K562 (cell line): ENCODE measurements at regions not wholly inside any gene's neighbourhood (a gene's known extent, or its start where the extent isn't known, plus 50 kb on each side); places are given as distances from the start of the nearest gene placed in this dataset.

Source experiments
- ATAC-seq: fragments of 200-7000 bp; cut with Tn5 transposase; 3 replicates; pipeline ENCODE4 v1.9.1; 2020; ENCODE audit warnings: moderate library complexity
- BruUV-seq: library from RNA; stranded (reverse); fragments of 400-500 nt; replicated peaks from 2 replicates; lab custom pipeline; 2021; lab: Mats Ljungman, UMichigan
- CTCF ChIA-PET: fragments of 300-600 bp; formaldehyde crosslinking; extraction: SDS; loops from one replicate; lab custom pipeline; 2021; ENCODE audit warnings: low intra/inter-chr PET ratio; lab: Yijun Ruan, JAX
- POLR2A ChIA-PET: fragments of 300-600, 350-650 bp; sonication (Branson Sonifier 250); formaldehyde crosslinking; extraction: SDS; loops from one replicate; lab custom pipeline; 2021; ENCODE audit warnings: antibody characterized with exemption, inconsistent platforms; lab: Yijun Ruan, JAX
- DNase-seq, 4 experiments: peaks; one replicate each; pipeline versions ENCODE4 v3.0.0 to v3.0.0-alpha.2; 2011 to 2018; ENCODE audit warnings: low spot score in 3 of 4, mixed read lengths in 3 of 4; ENCODE audit errors: extremely low read depth in 1 of 4
- FAIRE-seq: peaks from 2 replicates; lab custom pipeline; 2011; peaks lifted over from hg19 to GRCh38; lab: Jason Lieb, UNC
- H2AFZ ChIP-seq: 2 replicates; pipeline ENCODE4 v1.6.0; 2011; ENCODE audit warnings: low read depth, low read length, control low read depth, inconsistent platforms
- H3K27ac ChIP-seq: fragments of 200-600 bp; 3 replicates; pipeline ENCODE4 v1.8.0; 2011; ENCODE audit warnings: low read depth, mild to moderate bottlenecking, control low read depth, inconsistent platforms, low read length, moderate library complexity, mixed read lengths; ENCODE audit errors: extremely low read depth
- H3K27me3 ChIP-seq, 2 experiments: fragments of 300-600 bp in 1 of 2; 2 replicates in 1 of 2; 3 replicates in 1 of 2; pipeline versions ENCODE4 v1.6.0 to v1.8.0; 2011; ENCODE audit warnings: inconsistent platforms in 2 of 2, low read length in 2 of 2, mild to moderate bottlenecking in 1 of 2, mixed read lengths in 1 of 2, moderate library complexity in 1 of 2; ENCODE audit not compliant: control insufficient read depth in 2 of 2, insufficient read depth in 2 of 2
- H3K36me3 ChIP-seq: fragments of 300-600 bp; 3 replicates; pipeline ENCODE4 v1.8.0; 2011; ENCODE audit warnings: mild to moderate bottlenecking, low read length, inconsistent platforms; ENCODE audit not compliant: control insufficient read depth, insufficient read depth
- H3K4me1 ChIP-seq, 2 experiments: fragments of 200-600 bp in 1 of 2; replicated peaks in 1 of 2; 2 replicates in 1 of 2; 3 replicates in 1 of 2; pipeline versions ENCODE4 v1.5.1 to v1.8.0; 2011; ENCODE audit warnings: inconsistent platforms in 2 of 2, low read length in 2 of 2, mild to moderate bottlenecking in 1 of 2, mixed read lengths in 1 of 2, moderate library complexity in 1 of 2; ENCODE audit not compliant: control insufficient read depth in 2 of 2, insufficient read depth in 2 of 2
- H3K4me2 ChIP-seq: 2 replicates; pipeline ENCODE4 v1.6.1; 2011; ENCODE audit warnings: low read length, control low read depth, inconsistent platforms, mixed read lengths; ENCODE audit not compliant: insufficient read depth
- H3K4me3 ChIP-seq: fragments of 200-600 bp; sonication (generic), shearing (Covaris generic); 2 replicates; pipeline ENCODE4 v1.5.1; 2016; ENCODE audit warnings: control low read depth, inconsistent platforms
- H3K79me2 ChIP-seq: fragments of 200-600 bp; 3 replicates; pipeline ENCODE4 v1.8.0; 2011; ENCODE audit warnings: low read length, inconsistent platforms; ENCODE audit not compliant: control insufficient read depth, insufficient read depth
- H3K9ac ChIP-seq, 2 experiments: 2 replicates each; pipeline versions ENCODE4 v1.6.0 to v1.6.1; 2011; ENCODE audit warnings: low read depth in 2 of 2, low read length in 2 of 2, control low read depth in 1 of 2, inconsistent platforms in 1 of 2, mild to moderate bottlenecking in 1 of 2, mixed read lengths in 1 of 2; ENCODE audit not compliant: insufficient read depth in 1 of 2
- H3K9me1 ChIP-seq: one replicate; pipeline ENCODE4 v1.6.0; 2011; ENCODE audit warnings: inconsistent platforms, mild to moderate bottlenecking, low read length, moderate library complexity; ENCODE audit not compliant: control insufficient read depth, insufficient read depth
- H3K9me3 ChIP-seq: replicated peaks from 2 replicates; pipeline ENCODE4 v1.5.1; 2011; ENCODE audit warnings: low read depth, low read length, inconsistent platforms; ENCODE audit not compliant: control insufficient read depth, insufficient read depth
- H4K20me1 ChIP-seq: replicated peaks from 2 replicates; pipeline ENCODE4 v1.6.1; 2011; ENCODE audit warnings: low read length, inconsistent platforms, mixed read lengths; ENCODE audit not compliant: control insufficient read depth, insufficient read depth
- CEBPB ChIP-seq: fragments of 450-650 bp; IDR thresholded peaks from 2 replicates; pipeline ENCODE4 v1.6.1; 2016; ENCODE audit warnings: missing genetic modification characterization, missing compliant biosample characterization
- CEBPG ChIP-seq, 3 experiments: fragments of 200-800 bp in 1 of 3; sonication (Bioruptor generic) in 1 of 3; sonication (generic) in 1 of 3; formaldehyde crosslinking in 1 of 3; IDR thresholded peaks in 2 of 3; conservative IDR thresholded peaks in 1 of 3; 2 replicates each; pipeline versions ENCODE4 v1.6.1 to v1.8.0; 2016 to 2022; ENCODE audit warnings: missing compliant biosample characterization in 2 of 3, missing genetic modification characterization in 2 of 3, mild to moderate bottlenecking in 1 of 3, missing genetic modification reagents in 1 of 3
- RAD21 ChIP-seq, 2 experiments: fragments of 250-450 bp in 1 of 2; fragments of 450-650 bp in 1 of 2; sonication (Bioruptor Pico) in 1 of 2; formaldehyde crosslinking in 1 of 2; IDR thresholded peaks in 1 of 2; conservative IDR thresholded peaks in 1 of 2; 2 replicates each; pipeline versions ENCODE4 v1.4.0 to v1.8.0; 2020 to 2022; ENCODE audit warnings: mild to moderate bottlenecking in 2 of 2, moderate library complexity in 1 of 2
- ZNF717 ChIP-seq: fragments of 250-450 bp; sonication (Bioruptor Pico); IDR thresholded peaks from 2 replicates; pipeline ENCODE4 v1.5.0; 2021
- WGBS: fragments of 100-300 bp; shearing (Covaris generic); methylation state at CpG from one replicate; pipeline ENCODE4 v1.1.6; 2016; ENCODE audit warnings: low coverage, mixed read lengths; ENCODE audit not compliant: insufficient coverage; ENCODE audit errors: missing lambda C conversion rate; 5-methylcytosine and 5-hydroxymethylcytosine counted together
- in situ Hi-C: fragments of 300-500 bp; cut with MboI; formaldehyde crosslinking; loops from 4 replicates; pipeline ENCODE4 v1.15.0; 2018; ENCODE audit warnings: inconsistent platforms, mixed read lengths
- intact Hi-C: fragments of 100-400 bp; cut with micrococcal nuclease; formaldehyde crosslinking; loops from 2 replicates; pipeline ENCODE4 v1.14.2; 2022
- TF ChIP-seq, protein P1 (sequence below), 3 experiments: IDR thresholded peaks in 2 of 3; conservative IDR thresholded peaks in 1 of 3; 2 replicates each; pipeline ENCODE4 v1.5.1; 2011 to 2012; ENCODE audit warnings: low read length in 3 of 3, mild to moderate bottlenecking in 3 of 3, control low read depth in 2 of 3, improper control_type of control experiment in 1 of 3, inconsistent platforms in 1 of 3, low read depth in 1 of 3, mixed read lengths in 1 of 3, moderate library complexity in 1 of 3; ENCODE audit not compliant: insufficient read depth in 2 of 3

DNA sequence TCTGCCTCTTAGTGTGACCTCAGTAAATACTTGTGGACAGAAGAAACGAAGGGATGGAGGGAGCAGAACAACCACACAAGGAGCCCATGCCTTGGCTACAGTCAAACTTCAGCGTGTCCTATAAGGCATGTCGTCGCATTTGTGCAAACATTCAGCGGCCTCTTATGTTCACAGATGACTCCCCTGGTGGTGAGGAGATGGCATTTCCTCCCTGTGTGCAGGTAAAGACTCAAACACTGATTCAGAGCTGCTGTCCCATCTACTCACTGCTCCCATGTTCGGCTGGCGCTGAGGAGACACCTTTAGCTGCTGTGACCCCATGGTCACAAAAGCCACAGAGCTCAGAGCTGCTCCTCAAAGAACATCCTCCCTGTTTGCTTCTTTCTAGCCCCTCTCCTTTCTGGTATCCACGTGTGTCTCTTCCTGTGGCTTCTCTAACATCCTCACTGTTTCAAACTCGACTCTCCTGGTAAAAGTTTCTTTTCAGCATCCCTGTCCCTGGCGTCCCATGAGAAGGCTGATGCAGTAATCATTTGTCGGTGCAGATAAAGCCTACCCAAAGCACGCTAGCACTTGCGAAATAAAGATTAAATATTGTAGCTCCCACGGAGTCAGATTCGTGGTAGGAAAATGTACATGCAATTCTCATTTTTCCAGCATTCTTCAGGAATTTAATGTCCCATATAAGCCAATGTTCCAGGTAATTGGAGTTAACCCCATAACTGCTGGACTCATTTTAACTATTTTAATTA lies 124.9 kb upstream of the NEBL start:
- Histone ChIP-seq H3K79me2 (no peaks in the 10 kb centered on the region), H3K9ac (no peak overlapping the region), H4K20me1 (no peaks in the 10 kb centered on the region), H3K27ac (no peak overlapping the region), H3K27me3 (no peaks in the 10 kb centered on the region), H3K4me3 (no peak overlapping the region), H2AFZ (peak overlapping the region; percentile 41; the same call in 1 of the 2 replicates), H3K4me1 (no peaks in the 10 kb centered on the region; a peak in 1 of 5 replicates), H3K9me1 (no peaks in the 10 kb centered on the region), H3K9me3 (no peaks in the 10 kb centered on the region), H3K36me3 (no peaks in the 10 kb centered on the region), H3K4me2 (no peak overlapping the region)
- ATAC-seq = peak; percentile 75
- peak in 3 of 4 experiments; percentile 11 to 15 (median 14) for DNase-seq
- WGBS = 22% methylated on average over 15 of the region's 15 CpGs
- intact Hi-C loops = loop anchor here (5.0 kb wide), 1 partner anchor 160 kb away; no protein-coding TSS in a partner anchor
- no peak for FAIRE-seq
- POLR2A ChIA-PET = interaction anchor here (0.5 to 1.2 kb wide), 3 partner anchors 8 to 21 kb away, joined by 3 to 4 read pairs (median 4); no protein-coding TSS in a partner anchor
- TF ChIP-seq, protein P1, sequence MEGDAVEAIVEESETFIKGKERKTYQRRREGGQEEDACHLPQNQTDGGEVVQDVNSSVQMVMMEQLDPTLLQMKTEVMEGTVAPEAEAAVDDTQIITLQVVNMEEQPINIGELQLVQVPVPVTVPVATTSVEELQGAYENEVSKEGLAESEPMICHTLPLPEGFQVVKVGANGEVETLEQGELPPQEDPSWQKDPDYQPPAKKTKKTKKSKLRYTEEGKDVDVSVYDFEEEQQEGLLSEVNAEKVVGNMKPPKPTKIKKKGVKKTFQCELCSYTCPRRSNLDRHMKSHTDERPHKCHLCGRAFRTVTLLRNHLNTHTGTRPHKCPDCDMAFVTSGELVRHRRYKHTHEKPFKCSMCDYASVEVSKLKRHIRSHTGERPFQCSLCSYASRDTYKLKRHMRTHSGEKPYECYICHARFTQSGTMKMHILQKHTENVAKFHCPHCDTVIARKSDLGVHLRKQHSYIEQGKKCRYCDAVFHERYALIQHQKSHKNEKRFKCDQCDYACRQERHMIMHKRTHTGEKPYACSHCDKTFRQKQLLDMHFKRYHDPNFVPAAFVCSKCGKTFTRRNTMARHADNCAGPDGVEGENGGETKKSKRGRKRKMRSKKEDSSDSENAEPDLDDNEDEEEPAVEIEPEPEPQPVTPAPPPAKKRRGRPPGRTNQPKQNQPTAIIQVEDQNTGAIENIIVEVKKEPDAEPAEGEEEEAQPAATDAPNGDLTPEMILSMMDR (IDR thresholded peaks at IDR 0.05 in 2 of 3, conservative IDR thresholded peaks at IDR 0.05 in 1 of 3; ENCODE audit: insufficient read depth in 2 of 3, low read depth in 1 of 3, low read length in 3 of 3) = peak; percentile 22 to 44 (median 41); a peak in 4 of 6 replicates
- TF ChIP-seq ZNF717 (CRISPR knock-in tag) (no peak), CEBPB (tag) (peak; percentile 52), RAD21 (CRISPR knock-in tag; conservative IDR thresholded peaks at IDR 0.05 in 1 of 2, IDR thresholded peaks at IDR 0.05 in 1 of 2) (0 out of 4 replicates have a peak, but pooled peaks have one; percentile 6 to 8), CEBPG (CRISPR knock-in tag; IDR thresholded peaks at IDR 0.05) (no peak), CEBPG (tag; conservative IDR thresholded peaks at IDR 0.05 in 1 of 2, IDR thresholded peaks at IDR 0.05 in 1 of 2) (peak in 1 of 2 experiments; percentile 44; a peak in 1 of 4 replicates)
- CTCF ChIA-PET = no interaction called here
- no TSS peak for BruUV-seq
- in situ Hi-C loops = no loop called here
